HG03025 (cell line): ENCODE measurements at regions not wholly inside any gene's neighbourhood (a gene's known extent, or its start where the extent isn't known, plus 50 kb on each side); places are given as distances from the start of the nearest gene placed in this dataset.
"Not testable (repeated sequence)": the region's sequence is repeated elsewhere in the genome, so short reads cannot be mapped to it uniquely, and the experiment has no call there.

ENCODE experiments used
- ATAC-seq: cut with Tn5 transposase; IDR thresholded peaks from one replicate; pipeline ENCODE4 v1.9.1; 2021; ENCODE audit warnings: mild to moderate bottlenecking, moderate library complexity; ENCODE audit not compliant: unreplicated experiment, low FRiP score

- no peak for ATAC-seq
Measured at GRCh38 chr4:94011190-94011589, 182.6 kb downstream of the ATOH1 start.

- ATAC-seq, result no peak
Measured at GRCh38 chr4:94014484-94015136, 186.1 kb downstream of the ATOH1 start.

DNA sequence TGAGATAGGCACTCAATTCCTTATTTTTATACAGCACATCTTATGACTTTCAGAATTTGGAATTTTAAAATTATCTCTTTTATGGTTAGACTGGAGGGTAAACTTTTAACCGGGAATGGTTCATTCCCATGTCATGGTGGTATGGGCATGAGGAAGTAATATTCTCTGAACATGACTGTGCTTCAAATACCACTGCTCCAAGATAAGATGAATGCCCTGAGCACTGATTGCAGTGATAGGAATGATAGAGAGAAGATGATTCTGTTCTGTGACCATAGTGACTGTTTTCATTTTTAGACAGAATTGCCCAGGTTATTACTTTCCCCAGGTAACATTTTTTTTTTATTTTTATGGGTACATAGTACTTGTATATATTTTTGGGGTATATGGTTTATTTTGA, 187.4 kb downstream of the ATOH1 start:
- ATAC-seq, result no peak

DNA sequence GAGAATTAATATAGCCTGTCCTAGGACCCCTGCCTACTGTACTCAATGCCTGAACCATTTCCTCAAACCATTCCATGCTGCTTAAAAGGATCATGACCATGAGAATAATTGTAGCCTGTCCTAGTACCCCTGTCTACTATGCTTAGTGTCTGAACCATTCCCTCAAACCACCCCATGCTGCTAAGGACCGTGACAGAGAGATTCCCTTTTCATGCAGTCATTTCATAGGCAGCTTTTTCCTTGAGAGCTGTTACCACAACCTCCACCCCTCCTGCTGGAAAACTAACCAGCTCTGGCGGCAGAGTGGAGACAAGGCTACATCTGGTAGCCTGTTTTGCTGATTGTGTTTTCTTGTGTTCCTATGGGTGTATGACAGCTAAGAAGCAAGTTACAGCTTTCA, 174.9 kb upstream of the SMARCAD1 start:
- ATAC-seq, result no peak

GRCh38 chr4:94036964-94037363, 170.7 kb upstream of the SMARCAD1 start:
- no peak for ATAC-seq

GRCh38 chr4:94038195-94038594, 169.5 kb upstream of the SMARCAD1 start:
- no peak for ATAC-seq

GRCh38 chr4:94039226-94039625, 168.4 kb upstream of the SMARCAD1 start:
- no peak for ATAC-seq

DNA sequence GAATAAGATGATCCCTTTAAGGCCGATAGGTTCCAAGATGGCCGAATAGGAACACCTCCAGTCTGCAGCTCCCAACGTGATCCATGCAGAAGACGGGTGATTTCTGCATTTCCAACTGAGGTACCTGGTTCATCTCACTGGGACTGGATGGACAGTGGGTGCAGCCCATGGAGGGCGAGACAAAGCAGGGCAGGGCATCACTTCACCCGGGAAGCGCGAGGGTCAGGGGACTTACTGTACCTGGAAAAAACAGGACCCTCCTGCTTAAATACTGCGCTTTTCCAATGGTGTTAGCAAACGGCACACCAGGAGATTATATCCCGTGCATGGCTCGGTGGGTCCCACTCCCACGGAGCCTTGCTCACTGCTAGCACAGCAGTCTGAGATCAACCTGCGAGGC, 163.2 kb upstream of the SMARCAD1 start:
- not testable (repeated sequence) for ATAC-seq

GRCh38 chr4:94063084-94063483, 144.6 kb upstream of the SMARCAD1 start:
- no peak for ATAC-seq

GRCh38 chr4:94068753-94069719, 138.6 kb upstream of the SMARCAD1 start:
- no peak for ATAC-seq

DNA sequence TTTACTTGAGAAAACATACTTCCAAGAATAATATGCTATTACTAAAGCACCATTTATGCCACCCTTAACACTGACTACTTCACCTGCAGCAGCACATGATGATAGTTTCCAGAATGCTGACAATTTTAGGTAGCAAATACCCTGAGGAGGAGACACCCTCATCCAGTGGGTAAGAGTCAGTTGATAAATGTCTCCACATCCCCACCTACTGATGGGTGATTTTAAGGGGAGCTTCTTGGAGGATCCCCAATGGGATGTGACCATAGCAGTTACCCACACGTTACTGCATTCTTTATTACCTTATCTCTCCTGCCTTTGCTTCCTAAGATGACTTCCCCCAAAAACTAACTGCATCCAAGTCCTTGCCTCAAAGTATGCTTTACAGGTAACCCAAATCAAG, 131.2 kb upstream of the SMARCAD1 start:
- no peak for ATAC-seq

GRCh38 chr4:94084155-94084554, 123.5 kb upstream of the SMARCAD1 start:
- ATAC-seq, result no peak

DNA sequence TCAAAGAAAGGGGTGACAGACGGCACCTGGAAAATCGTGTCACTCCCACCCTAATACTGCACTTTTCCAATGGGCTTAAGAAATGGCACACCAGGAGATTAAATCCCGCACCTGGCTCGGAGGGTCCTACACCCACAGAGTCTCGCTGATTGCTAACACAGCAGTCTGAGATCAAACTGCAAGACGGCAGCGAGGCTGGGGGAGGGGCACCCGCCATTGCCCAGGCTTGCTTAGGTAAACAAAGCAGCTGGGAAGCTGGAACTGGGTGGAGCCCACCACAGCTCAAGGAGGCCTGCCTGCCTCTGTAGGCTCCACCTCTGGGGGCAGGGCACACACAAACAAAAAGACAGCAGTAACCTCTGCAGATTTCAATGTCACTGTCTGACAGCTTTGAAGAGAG, 108.5 kb upstream of the SMARCAD1 start:
- ATAC-seq, result not testable (repeated sequence)

DNA sequence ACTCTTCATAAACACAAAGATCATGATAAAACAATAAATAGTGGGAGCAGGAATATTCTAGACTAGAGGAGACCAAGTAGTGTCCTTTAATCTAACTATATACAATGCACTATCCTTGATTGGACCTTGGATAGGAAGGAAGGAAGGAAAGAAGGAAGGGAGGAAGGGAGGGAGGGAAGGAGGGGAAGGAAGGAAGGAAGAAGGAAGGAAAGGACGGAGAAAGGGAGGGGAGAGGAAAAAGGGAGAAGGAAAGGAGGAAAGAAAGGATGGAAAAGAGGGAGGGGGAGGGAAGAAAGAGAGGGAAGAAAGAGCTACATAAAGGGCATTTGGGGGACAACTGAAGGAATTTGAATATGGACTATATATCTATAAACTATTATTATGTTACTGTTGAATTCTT, 95.0 kb upstream of the SMARCAD1 start:
- ATAC-seq, result no peak

DNA sequence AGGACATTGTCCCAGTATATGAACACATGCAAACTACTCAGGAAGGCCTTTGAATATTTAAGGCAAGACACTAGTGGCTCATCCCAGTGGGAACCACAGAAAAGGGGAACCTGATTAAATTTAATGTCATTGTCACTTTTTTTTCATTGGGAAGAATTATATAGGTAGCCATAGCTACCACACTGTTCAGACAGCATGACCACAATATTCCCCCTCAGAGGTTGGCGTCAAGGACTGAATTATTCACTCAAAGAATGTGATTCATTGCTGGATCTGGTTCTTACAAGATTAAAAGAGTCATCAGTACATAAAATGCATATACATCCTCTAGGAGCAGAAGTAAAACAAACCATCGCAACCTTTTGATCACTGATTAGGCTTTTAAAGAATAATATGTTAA, 92.0 kb upstream of the SMARCAD1 start:
- ATAC-seq, result no peak

- no peak for ATAC-seq
Measured at GRCh38 chr4:94116842-94117241, 90.8 kb upstream of the SMARCAD1 start.

GRCh38 chr4:94126669-94127068, 81.0 kb upstream of the SMARCAD1 start:
- ATAC-seq, result no peak

DNA sequence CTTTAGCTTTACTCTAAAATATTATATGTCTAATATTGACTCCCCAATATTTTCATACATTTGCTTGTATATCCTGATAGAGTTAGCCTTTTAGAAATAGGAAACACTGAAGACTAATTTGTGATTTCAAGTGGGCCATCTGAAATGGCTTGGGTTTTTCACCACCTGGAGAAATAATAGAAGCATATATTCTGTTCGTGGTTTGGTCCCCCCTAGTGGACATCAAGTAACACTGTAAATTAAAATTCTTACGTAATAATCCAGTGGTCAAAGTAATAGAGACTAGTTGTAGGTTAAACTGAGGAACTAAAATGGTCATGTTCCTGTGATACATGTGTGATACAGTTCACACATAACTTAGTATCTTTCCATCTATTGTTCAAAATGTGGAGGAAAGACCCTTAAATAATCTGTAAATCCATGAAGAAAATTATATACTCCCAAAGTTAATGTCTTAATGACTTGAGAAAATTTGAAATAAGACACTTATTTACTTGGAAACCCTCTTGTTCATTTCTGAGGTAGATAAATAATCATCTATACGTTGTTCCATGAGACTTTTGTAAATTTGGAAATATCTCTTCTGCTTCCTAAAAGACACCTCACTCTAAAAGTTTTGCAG, 79.8 kb upstream of the SMARCAD1 start:
- ATAC-seq, result peak; percentile 77

DNA sequence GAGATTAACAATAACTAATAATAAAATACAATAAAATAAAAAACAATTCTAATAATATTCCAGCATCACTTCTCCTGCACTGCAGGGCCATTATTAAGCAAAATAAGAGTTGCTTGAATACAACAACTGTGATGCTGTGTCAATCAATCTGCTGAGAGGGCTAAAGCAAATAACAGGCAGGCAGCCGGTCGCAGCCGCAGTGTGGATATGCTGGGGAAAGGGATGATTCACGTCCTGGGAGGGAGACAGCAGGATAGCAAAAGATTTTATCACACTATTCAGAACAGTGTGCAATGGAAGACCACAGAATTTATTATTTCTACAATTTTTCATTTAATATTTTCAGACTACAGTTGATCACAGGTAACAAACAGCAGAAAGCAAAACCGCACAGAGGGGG, 76.5 kb upstream of the SMARCAD1 start:
- ATAC-seq, result no peak

DNA sequence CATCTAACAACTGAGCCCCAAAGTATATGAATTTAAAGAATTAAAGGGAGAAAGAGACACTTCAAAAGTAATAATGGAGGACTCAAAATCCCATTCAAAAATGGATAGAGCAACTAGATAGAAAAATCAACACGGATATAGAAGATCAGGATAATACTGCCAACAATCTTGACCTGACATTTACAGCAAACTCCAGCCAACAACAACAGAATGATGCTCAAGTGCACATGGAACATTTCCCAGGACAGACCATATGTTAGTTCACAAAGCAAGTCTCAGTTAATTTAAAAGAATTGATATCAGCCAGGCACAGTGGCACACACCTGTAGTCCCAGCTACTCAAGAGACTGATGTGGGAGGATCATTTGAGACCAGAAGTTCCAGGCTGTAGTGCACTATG, 72.0 kb upstream of the SMARCAD1 start:
- ATAC-seq, result no peak

DNA sequence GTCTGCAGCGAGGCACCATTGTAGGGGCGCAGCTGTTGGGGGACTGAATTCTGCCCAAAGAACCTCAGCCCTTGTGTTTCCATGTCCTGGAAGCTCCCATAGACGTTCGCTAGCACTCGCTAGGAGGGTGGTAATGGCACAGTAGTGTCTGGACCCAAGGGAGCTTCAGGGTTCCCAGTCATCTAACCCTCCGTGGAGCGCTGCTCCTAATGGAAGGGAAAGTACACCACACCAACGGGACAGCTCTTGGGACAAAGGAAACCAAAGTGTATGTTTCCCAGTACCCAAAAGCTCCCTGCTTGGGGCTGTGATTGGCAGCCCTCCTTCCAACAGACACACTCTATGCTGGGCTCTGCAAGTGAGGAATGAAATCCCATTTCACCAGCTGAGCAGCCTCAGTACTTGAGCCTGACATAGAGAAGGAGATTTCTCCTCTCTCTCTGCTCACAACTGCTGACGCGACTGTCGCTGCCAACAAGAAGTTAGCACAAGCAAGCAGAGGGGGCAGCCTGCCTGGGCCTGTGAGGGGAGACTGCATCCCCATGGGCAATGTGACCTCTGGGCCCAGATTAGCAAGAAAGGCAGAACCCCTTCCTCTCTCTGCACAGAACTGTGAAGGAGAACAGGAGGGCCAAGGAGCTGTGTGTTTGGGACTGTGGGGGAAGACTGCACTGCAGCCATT, 67.6 kb upstream of the SMARCAD1 start:
- ATAC-seq, result no peak
